Psoas muscle (tissue), 7 donors: ENCODE measurements at regions not wholly inside any gene's neighbourhood (a gene's known extent, or its start where the extent isn't known, plus 50 kb on each side); places are given as distances from the start of the nearest gene placed in this dataset.

Source experiments
- ATAC-seq, 4 donors: fragments of 200-7000 bp; cut with Tn5 transposase; one replicate each; pipeline ENCODE4 v1.9.1; 2020; ENCODE audit warnings: moderate library complexity in 3 of 4, mild to moderate bottlenecking in 2 of 4
- DNase-seq, 2 donors: peaks; one replicate each; pipeline ENCODE4 v3.0.0-alpha.2; 2020
- H3K27ac ChIP-seq: fragments of 200-600 bp; one replicate; pipeline ENCODE4 v1.8.0; 2022
- H3K27me3 ChIP-seq, 3 donors: fragments of 200-600 bp in 1 of 3; one replicate each; pipeline versions ENCODE4 v1.6.1 to v1.8.0; 2013 to 2022; ENCODE audit warnings: low read length in 2 of 3, mild to moderate bottlenecking in 2 of 3, moderate library complexity in 1 of 3; ENCODE audit not compliant: insufficient read depth in 3 of 3
- H3K36me3 ChIP-seq, 2 donors: fragments of 200-600 bp in 1 of 2; one replicate each; pipeline versions ENCODE4 v1.6.1 to v1.8.0; 2013 to 2022; ENCODE audit warnings: low read depth in 1 of 2, mild to moderate bottlenecking in 1 of 2, moderate library complexity in 1 of 2; ENCODE audit not compliant: insufficient read depth in 1 of 2
- H3K4me1 ChIP-seq: fragments of 200-600 bp; one replicate; pipeline ENCODE4 v1.8.0; 2022
- H3K4me3 ChIP-seq: fragments of 200-600 bp; one replicate; pipeline ENCODE4 v1.8.0; 2022; ENCODE audit warnings: mild to moderate bottlenecking
- H3K9me3 ChIP-seq: fragments of 200-600 bp; one replicate; pipeline ENCODE4 v1.8.0; 2022
- WGBS, 3 donors: extraction: QIAGEN DNeasy Blood & Tissue Kit; methylation state at CpG; one replicate each; pipeline versions ENCODE4 v1.1.6 to v1.1.7; 2013; 5-methylcytosine and 5-hydroxymethylcytosine counted together
- intact Hi-C, 2 donors: fragments of 100-400 bp; cut with DNase I; formaldehyde crosslinking; loops; one replicate each; pipeline versions ENCODE4 v1.11.0 to v1.14.2; 2022
- TF ChIP-seq, protein P1 (sequence below): fragments of 200-600 bp; IDR thresholded peaks from one replicate; pipeline ENCODE4 v1.8.0; 2022; ENCODE audit warnings: antibody characterized with exemption
- donor health status: healthy with polysubstance abuse.
- donor health status: DM: no; HTN: no; CAD: no; lungs with moderate emphysema.
- donor health status: Bipolar disorder and iron deficiency.
- donor health status: healthy.
- donor health status: DM: yes; HTN: yes; CAD: no.
- donor health status: DM: no; HTN: no; CAD: no.
- donor health status: DM: yes; HTN: yes; CAD: no.

DNA sequence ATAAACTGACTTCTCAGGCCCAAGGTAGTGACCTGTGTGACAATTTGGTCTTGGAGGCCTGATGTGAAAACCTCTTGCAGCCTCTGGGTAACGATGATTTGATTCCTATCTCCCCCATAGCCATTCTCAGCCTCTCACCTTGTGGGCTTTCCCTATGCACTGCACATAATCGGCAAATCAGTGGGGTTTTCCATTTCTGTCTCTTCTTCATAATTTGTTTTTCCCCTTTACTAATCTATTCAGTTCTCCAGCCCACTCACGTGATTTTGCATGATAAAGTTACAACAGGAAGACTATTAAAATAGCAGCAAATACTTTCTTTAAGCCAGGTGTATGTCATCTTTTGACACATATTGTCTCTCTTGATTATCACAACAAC, 893.7 kb downstream of the TFAP2A start:
- Histone ChIP-seq H3K4me1 (no peaks in the 10 kb centered on the region), H3K36me3 (no peaks in the 10 kb centered on the region), H3K27me3 (no peaks in the 10 kb centered on the region), H3K9me3 (no peaks in the 10 kb centered on the region), H3K27ac (no peak overlapping the region), H3K4me3 (no peak overlapping the region)
- TF ChIP-seq, protein P1, sequence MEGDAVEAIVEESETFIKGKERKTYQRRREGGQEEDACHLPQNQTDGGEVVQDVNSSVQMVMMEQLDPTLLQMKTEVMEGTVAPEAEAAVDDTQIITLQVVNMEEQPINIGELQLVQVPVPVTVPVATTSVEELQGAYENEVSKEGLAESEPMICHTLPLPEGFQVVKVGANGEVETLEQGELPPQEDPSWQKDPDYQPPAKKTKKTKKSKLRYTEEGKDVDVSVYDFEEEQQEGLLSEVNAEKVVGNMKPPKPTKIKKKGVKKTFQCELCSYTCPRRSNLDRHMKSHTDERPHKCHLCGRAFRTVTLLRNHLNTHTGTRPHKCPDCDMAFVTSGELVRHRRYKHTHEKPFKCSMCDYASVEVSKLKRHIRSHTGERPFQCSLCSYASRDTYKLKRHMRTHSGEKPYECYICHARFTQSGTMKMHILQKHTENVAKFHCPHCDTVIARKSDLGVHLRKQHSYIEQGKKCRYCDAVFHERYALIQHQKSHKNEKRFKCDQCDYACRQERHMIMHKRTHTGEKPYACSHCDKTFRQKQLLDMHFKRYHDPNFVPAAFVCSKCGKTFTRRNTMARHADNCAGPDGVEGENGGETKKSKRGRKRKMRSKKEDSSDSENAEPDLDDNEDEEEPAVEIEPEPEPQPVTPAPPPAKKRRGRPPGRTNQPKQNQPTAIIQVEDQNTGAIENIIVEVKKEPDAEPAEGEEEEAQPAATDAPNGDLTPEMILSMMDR, result no peak
- no peak for ATAC-seq
- WGBS, 3 donors, result 70 to 78% (median 76%) methylated on average over 3 of the region's 3 CpGs
- intact Hi-C loops, result no loop called here
- DNase-seq, result no peak

DNA sequence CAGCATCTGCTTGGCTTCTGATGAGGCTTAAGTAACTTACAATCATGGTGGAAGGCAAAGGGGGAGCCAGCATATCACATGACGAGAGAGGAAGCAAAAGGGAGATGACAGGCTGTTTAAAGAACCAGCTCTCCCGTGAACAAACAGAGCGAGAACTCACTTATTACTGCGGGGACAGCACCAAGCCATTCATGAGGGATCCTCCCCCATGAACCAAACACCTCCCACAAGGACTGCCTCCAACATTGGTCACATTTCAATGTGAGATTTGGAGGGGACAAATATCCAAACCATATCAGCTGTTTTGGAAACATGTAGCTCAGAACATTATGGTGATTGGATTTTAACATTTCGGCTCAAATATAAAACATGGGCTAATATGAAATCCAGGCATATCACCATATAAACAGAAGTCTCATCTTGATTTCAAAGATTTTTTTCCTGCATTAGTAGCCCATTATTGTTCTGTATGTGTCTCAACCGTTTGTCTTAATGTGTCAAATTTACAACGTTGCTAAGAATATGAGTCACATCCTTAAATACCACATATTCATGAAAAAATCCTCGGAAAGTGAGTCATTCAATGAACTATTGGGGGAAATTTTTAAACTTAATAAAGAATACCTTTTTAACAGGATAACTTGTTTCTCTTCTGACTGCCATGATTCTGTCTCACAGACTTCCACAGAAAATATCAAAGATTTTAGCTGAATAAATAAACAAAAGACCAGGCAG, 894.3 kb downstream of the TFAP2A start:
- 60 to 73% (median 68%) methylated on average over 8 of the region's 8 CpGs for WGBS, 3 donors

DNA sequence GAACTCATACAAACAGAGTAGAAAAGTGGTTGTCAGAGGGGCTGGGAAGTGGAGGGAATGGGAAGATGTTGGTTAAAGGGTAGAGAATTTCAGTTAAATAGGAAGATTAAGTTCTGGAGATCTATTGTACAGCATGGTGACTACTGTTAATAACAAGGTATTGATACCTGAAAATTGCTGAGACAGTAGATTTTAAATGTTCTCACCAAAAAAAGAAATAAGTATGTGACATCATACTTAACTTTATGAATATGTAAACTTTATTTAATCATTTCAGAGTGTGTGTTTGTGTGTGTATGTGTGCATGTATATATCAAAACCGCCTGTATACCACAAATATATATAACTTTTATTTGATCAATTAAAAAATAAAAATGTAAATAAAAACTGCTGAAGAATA, 896.4 kb downstream of the TFAP2A start:
- no peak for DNase-seq

More for the DNA sequence above, 894.3 kb downstream of the TFAP2A start:
- ATAC-seq (no peak), DNase-seq (no peak)
- TF ChIP-seq, protein P1, result no peak
- intact Hi-C loops, result no loop called here
- no peak overlapping the region for H3K27ac ChIP-seq
- no peaks in the 10 kb centered on the region for H3K36me3 ChIP-seq
- H3K4me3 ChIP-seq, result no peak overlapping the region
- no peaks in the 10 kb centered on the region for H3K4me1 ChIP-seq
- H3K27me3 ChIP-seq, result no peaks in the 10 kb centered on the region
- no peaks in the 10 kb centered on the region for H3K9me3 ChIP-seq

DNA sequence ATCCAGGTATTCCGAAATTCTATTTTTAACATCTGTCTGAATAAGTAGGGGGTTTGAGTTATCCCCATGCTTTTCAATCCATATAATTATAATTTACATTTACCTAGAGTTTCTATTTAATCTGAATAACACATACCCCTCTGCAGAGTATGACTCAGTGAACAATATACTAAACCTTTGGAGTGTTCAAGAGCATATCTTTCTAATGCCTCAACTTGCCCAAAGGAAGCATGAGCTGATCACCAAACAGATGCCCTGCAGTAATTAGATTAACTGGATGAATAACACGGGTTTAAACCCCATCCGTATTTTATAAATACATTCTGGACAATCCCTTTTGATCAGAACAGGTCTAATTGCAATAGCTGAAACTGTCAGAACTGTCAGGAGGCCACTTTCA, 897.1 kb downstream of the TFAP2A start:
- ATAC-seq (no peak), DNase-seq (no peak)
- Histone ChIP-seq H3K27me3 (no peaks in the 10 kb centered on the region), H3K4me1 (no peaks in the 10 kb centered on the region), H3K4me3 (no peak overlapping the region), H3K27ac (no peak overlapping the region), H3K36me3 (no peaks in the 10 kb centered on the region), H3K9me3 (no peaks in the 10 kb centered on the region)
- WGBS, 3 donors, result 78 to 80% (median 79%) methylated on average over 3 of the region's 3 CpGs
- TF ChIP-seq, protein P1, result no peak
- intact Hi-C loops, result no loop called here

More for the DNA sequence above, 896.4 kb downstream of the TFAP2A start:
- no peak overlapping the region for H3K4me3 ChIP-seq
- no peak for ATAC-seq
- 50 to 57% (median 51%) methylated on average over 1 of the region's 1 CpG for WGBS, 3 donors
- no peaks in the 10 kb centered on the region for H3K27me3 ChIP-seq
- no peaks in the 10 kb centered on the region for H3K36me3 ChIP-seq
- TF ChIP-seq, protein P1, result no peak
- intact Hi-C loops, result no loop called here
- H3K4me1 ChIP-seq, result no peaks in the 10 kb centered on the region
- H3K9me3 ChIP-seq, result no peaks in the 10 kb centered on the region
- no peak overlapping the region for H3K27ac ChIP-seq
